Astrocyte (in vitro differentiated cells and primary cell): ENCODE measurements at regions not wholly inside any gene's neighbourhood (a gene's known extent, or its start where the extent isn't known, plus 50 kb on each side); places are given as distances from the start of the nearest gene placed in this dataset.

Experiments used
- CTCF ChIP-seq: IDR thresholded peaks from 2 replicates; pipeline ENCODE4 v1.5.1; 2011; ENCODE audit warnings: low read depth, mild to moderate bottlenecking, inconsistent platforms, low read length, moderate library complexity; ENCODE audit not compliant: insufficient read depth
- EZH2 ChIP-seq: IDR thresholded peaks from 2 replicates; pipeline ENCODE4 v1.6.1; 2012; ENCODE audit warnings: mild to moderate bottlenecking, low read length, inconsistent platforms; ENCODE audit not compliant: insufficient read depth

DNA sequence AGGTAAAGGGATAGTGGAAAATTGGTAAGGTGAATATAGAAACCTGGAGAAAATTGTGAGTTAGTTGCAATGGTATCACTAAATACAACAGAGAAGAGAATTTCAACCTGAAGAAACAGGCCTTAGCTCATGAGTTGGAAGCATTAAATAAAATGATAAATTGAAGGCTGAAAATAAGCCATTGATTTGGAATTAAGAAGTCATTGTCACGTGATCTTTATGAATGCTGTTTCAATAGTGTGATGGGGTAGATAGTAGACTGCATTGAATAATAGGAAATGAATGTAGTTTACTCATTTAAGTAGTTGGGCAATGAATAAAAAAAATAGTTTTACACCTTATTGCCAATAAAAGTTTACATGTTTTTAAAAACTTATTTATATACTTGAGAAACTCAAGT, 88.5 kb upstream of the ADGRB3 start:
- no peak for TF ChIP-seq CTCF
- no peak for TF ChIP-seq EZH2
